ENCODE measurements at regions not wholly inside any gene's neighbourhood (a gene's known extent, or its start where the extent isn't known, plus 50 kb on each side); places are given as distances from the start of the nearest gene placed in this dataset.

DNA sequence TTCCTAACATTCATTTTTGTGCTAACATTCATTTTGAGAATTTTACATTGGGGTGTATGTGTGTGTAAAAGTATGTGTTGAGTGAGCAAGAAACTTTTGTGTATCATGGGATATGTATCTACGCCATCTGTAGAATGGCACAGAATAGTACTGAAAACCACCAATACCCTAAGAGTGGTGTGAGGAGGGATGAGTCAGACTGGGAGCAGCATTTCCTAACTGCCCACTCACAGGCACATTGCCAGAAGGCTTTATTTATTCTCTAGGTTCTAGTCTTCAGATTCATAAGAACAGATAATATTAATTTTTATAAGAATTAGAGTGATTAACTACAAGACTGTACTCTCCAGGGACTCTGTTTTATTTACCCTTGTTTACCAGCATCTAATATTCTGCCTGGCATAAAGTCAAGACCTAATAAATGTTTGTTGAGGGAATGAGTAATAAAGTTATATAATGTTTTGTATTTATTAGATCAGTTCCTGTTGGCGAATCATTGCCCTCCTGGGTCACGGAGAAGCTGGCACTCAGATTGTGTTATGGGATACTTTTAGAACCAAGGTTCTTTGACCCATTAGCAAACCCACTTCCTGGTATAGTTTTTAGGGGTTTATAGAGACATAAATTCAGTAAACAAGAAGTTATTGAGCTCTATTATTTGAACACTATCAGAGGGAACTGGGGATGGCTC, 159.1 kb upstream of the PPP2R2B start:
- DNase-seq, result no peak

DNA sequence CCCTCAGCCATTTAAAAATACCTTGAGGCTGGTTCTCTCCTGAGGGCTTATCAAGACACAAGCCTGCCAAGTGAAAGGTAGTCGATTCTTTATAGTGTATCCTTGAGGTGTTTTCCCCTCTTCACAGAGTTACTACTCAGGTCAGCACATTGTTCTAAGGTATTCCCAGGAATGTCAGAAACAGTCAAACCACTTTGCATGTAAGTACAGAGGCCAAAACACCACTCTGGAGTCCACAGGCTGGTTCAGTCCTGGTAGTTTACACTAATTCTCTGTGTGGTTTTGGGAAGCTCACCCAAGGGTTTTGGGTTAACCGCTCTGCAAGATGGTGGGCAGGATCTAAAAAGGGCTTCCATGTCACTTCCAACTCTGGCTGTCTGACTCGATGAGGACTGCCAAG, 162.3 kb upstream of the PPP2R2B start:
- DNase-seq, result no peak

GRCh38 chr5:147044572-147045273, 166.2 kb upstream of the PPP2R2B start:
- no peak for DNase-seq

GRCh38 chr5:147045290-147045689, 166.7 kb upstream of the PPP2R2B start:
- DNase-seq, result no peak

DNA sequence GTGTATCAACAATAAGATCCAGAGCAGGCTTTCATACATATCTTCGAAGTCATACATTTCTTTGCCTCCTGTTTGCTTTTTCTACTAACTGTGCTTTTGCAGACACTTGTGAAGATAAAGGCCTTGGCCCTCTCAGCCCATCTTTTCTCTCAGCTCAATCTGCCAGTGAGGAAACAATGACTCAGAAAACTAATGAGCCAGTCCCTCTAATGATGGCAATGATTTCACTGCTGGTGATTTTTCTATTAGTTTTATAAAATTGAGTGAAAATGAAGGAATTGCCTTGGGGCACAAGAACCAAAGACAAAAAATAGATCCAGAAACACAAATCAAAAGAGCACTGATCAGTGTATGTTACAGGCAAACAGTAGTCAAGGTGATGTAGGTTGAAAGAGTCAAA, 167.7 kb upstream of the PPP2R2B start:
- DNase-seq, result no peak

DNA sequence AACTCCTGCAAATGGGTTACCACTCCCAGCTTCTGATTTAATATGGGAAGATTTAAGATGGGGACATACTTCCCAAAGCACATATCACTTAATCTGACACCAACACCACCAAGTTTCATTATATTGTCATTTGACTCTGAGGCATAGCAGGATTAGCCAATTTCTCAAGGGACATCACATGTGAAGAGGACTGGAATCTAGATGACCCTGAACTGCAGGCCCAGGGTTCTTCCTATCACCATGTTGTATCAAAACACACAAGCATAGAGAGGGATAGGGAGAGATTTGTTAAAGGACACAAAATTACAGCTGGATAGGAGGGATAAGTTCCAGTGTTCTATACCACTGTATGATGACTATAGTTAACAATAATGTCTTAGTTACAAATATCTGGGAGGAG, 168.3 kb upstream of the PPP2R2B start:
- DNase-seq, result no peak

- DNase-seq, result no peak
Measured at GRCh38 chr5:147049764-147050163, 171.2 kb upstream of the PPP2R2B start.

DNA sequence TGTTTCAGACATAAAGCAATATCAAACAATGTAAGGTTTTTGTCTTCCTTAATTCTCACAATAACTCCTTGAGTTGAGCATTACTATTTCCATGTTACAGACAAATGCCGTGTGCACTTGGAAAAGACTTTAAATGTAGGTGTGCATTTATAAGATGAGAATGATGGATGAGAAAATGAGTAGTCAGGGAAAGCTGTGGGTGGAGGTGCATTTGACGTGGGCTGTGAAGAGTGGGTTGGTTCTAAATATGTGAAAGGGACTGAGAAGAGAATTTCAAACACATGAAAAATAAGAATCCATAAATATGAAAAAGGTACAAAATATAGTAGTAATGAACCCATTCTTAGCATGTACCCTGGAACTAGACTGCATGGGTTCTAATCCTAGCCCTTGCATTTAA, 171.6 kb upstream of the PPP2R2B start:
- no peak for DNase-seq

DNA sequence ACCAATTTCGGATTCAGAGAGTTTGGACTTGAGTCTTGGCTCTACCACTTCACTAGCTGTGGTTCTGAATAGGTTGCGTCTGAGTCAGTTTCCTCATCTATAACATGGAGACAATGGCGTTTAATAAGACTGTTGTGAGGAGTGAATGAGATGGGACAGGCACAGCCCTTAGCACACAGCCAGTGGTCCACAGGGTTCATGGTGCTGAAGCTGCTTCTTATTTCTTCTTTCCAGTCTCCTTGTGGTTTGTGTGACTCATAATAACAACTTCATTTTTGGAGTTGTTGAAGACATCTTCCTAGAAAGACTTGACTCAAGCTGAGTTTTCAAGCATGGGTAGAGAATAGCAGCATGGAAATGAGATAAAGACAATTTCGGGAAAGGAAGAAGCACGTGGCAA, 172.6 kb upstream of the PPP2R2B start:
- DNase-seq, result no peak

DNA sequence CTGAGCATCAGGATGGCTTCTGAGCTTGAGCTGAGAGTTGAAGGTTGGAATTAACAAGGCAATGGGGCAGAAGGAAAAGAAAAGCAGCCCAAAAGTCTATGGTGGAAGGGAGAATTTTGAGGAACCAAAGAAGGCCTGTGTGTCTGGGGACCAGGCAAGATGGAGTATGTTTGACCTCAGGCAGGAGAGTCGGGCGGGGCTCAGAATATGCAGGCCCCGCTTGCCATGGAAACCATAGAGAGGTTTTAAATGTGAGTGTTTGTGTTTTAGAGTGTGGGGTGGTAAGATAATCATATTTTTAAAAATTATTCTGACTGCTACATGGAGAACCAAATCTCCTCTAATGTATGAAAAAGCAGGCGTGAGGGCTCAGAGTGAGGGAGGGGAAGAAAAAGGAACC, 174.0 kb upstream of the PPP2R2B start:
- no peak for DNase-seq

- DNase-seq, result no peak
Measured at GRCh38 chr5:147055089-147055826, 176.7 kb upstream of the PPP2R2B start.

DNA sequence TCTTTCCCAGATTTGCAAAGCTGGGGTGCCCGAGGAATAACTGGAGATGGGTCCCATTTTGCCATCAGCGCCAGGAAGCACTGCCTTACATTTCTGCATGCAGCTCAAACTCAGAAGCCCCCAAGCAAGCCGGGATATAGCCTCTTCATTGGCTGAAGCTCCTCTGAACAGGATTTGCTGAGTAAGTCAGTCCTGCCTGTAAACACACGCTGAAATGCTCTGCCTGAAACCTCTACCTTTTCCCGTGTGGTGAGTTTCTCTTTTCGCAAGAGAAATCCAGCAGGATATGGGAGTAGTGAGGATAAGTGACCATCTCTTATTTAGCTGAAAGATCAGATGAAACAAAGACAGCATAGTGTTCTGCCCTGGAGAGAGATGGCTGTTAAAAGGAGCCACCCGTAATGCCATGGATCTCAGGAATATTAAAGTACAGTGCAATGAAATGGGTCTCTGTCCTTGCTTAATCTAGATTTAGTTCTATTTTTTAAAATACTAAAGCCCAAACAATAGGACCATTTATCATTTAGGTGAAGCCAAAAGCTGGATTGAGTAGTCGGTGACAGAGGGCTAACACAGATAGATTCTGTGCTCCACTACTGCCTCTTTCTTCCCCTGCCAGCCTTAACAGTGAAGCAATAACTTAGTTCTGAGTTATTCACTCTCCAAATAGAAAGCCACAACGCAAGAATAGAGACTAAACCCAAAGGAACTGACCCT, 177.5 kb upstream of the PPP2R2B start:
- peak; percentile 55 to 78 for DNase-seq

DNA sequence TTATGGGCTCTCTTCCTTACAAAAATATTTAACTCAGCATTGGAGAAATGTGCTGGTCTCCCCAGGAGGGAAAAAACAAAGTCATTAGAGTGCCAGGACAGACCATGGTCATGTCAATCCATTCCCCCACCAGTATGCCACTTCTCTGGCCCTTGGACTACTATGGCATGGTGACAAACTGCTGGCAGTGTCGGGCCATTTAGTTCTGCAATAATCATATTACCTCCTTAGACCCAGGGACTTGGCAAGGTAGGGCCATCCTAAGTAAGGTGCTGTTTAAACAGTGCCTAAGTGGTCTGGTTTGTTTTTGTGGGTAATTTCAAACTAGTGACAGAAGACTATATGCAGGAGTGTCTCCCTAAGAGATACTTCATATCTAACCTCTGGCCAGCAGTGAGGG, 177.8 kb upstream of the STK32A start:
- DNase-seq, result no peak

GRCh38 chr5:147061431-147061830, 173.4 kb upstream of the STK32A start:
- DNase-seq, result no peak

DNA sequence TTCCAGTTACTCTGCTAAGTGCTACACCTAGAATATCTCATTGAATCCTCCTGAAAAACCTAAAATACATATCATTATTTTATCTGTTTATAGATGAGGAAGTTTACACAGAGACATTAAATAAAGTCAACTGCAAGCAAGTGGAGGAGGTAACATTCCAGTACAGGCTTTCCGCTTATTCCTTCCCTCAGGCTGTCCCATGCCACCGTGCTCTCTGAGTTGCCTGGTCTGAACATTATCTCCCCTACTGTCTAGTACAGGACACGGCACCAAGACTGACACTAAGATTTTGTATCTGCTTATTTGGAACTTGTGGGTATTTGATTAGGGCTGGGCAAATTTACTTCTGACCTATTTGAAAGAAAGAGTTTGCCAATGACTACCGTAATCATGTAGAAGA, 172.4 kb upstream of the STK32A start:
- no peak for DNase-seq

DNA sequence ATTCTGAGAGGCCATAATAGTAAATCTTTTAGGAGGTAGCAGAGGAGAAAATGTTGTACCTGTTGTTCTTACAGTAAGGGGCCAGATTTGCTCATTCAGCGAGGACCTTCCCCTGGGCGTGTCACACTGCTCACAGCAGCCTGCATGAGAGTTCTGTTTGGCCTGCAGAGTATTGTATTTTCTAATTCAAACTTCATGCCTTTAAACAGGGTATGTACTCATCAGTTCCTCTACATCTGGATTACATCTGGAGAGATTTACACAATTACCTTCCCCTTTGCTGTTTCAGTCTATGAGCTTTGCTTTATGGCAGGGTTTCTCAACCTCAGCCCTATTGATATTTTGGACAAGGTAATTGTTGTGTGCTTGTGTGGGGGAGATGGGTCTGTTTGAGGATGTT, 170.9 kb upstream of the STK32A start:
- DNase-seq, result no peak

DNA sequence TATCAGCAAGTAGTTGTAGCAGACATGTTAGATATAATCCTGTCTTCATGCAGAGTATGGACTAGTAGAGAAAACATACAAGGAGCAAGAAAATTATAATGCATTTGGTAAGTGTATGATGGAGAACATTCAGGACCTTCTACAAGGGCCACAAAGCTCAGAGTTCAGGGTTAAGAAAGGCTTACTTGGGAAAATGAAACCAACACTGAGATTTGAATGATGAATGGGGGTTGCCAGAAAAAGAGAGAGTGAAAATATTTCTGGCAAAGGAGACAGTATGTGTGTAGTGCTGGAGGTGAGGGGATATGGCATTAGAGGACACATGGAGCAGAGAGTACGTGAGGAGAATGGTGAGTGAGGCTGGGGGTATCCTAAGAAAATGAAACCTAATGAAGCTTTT, 169.8 kb upstream of the STK32A start:
- no peak for DNase-seq

GRCh38 chr5:147068998-147069397, 165.8 kb upstream of the STK32A start:
- DNase-seq, result no peak

DNA sequence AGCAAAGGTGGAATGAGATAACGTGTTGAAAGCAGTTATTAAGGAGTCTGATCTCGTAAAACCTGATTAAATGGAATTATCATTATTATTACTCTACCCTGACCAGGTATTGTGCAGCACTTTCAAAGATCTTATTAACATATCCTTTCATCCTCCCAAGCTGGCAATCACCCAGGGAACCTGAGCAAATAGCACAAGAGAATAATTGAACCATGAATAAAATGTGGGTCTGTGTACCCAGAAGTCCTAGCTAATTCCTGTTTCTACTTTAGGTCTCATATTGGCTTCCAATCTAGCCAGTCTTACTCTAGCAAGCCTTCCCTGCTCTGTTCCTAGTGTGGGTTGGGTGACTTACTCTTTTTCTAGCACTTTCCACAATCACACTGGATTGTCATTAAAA, 162.2 kb upstream of the STK32A start:
- peak in 1 of 2 experiments; percentile 20 for DNase-seq

DNA sequence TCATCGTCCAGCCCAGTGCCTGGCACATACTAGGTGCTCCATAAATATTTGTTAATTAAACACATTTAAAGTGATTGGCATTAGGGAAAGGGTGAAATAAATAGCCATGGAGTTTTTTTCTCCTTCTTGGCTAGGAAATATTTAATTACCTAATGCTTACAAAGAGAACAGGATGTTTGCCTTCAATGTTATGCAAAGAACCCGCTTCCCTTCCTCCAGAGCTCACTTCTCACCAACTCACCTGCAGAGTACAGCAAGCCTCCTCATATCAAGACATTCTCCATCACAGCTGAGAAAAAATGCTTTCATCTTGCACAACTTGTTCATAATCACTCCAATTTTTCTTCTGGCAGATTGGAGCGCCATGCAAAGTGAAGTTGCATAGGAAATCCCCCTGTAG, 161.7 kb upstream of the STK32A start:
- no peak for DNase-seq

DNA sequence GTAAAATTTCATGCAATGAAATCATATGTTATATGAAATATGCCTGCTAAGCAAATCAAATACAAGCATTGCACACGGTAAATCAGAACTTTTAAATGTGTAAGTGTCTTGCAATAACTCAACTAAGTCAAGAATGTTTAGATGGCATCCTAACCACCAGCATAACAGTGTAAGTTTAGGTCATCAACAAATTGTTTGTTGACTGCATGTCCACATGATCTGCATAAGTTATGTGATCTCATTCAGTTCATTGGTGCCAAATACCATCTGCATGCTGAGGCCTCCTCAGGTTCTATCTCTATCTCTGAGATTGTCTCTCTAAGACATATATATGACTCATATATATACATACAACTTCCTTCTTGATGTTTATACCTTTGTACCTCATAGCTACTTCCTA, 159.6 kb upstream of the STK32A start:
- DNase-seq, result no peak

GRCh38 chr5:147080391-147080790, 154.4 kb upstream of the STK32A start:
- DNase-seq, result no peak

DNA sequence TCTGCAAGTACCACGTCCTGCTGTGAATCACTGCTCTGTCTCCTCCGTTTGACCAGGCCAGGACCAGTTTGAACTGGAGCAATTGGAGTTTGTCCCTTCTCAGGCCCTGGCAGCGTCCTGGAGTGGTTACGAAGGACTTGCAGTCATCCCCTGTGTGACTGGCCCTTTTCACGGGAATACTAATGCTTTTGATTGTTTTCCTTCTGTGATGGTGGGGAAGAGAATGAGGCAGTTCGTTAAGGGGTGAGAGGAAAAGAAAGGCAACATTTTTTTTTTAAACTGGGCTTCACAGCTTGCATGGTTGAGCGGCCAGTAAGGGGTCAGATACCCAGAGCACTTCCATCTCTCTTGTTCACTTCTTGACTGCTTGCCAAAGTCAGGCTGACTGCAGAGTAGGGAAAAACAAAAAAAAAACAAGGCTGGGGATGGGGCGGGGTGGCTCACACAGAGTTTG, 153.5 kb upstream of the STK32A start:
- DNase-seq, result no peak

All from SHP77 (cell line).